ENCODE measurements at regions not wholly inside any gene's neighbourhood (a gene's known extent, or its start where the extent isn't known, plus 50 kb on each side); places are given as distances from the start of the nearest gene placed in this dataset.
"Not testable (repeated sequence)": the region's sequence is repeated elsewhere in the genome, so short reads cannot be mapped to it uniquely, and the experiment has no call there.

- TF ChIP-seq CTCF (IDR thresholded peaks at IDR 0.05; ENCODE audit: insufficient read depth, low read length, poor library complexity, severe bottlenecking): no peak
- H3K27me3 ChIP-seq (ENCODE audit: control insufficient read depth, insufficient read depth, low read length): no peaks in the 10 kb centered on the region
- no peak overlapping the region for H3K4me3 ChIP-seq (ENCODE audit: low read depth, low read length)
- no peaks in the 10 kb centered on the region for H3K36me3 ChIP-seq (ENCODE audit: control insufficient read depth, insufficient read depth, low read length)
- DNase-seq (ENCODE audit: low read depth): no peak
Observed at GRCh38 chr9:25773805-25774204, 95.6 kb upstream of the TUSC1 start.

- TF ChIP-seq CTCF (IDR thresholded peaks at IDR 0.05; ENCODE audit: insufficient read depth, low read length, poor library complexity, severe bottlenecking): no peak
- Histone ChIP-seq H3K36me3 (ENCODE audit: control insufficient read depth, insufficient read depth, low read length) (no peaks in the 10 kb centered on the region), H3K4me3 (ENCODE audit: low read depth, low read length) (no peak overlapping the region), H3K27me3 (ENCODE audit: control insufficient read depth, insufficient read depth, low read length) (no peaks in the 10 kb centered on the region)
- DNase-seq (ENCODE audit: low read depth): no peak
Observed at GRCh38 chr9:25755951-25756350, 77.7 kb upstream of the TUSC1 start.

GRCh38 chr9:25752398-25752797 lies 74.2 kb upstream of the TUSC1 start:
- TF ChIP-seq CTCF (IDR thresholded peaks at IDR 0.05; ENCODE audit: insufficient read depth, low read length, poor library complexity, severe bottlenecking): no peak
- no peaks in the 10 kb centered on the region for H3K27me3 ChIP-seq (ENCODE audit: control insufficient read depth, insufficient read depth, low read length)
- H3K4me3 ChIP-seq (ENCODE audit: low read depth, low read length): no peak overlapping the region
- H3K36me3 ChIP-seq (ENCODE audit: control insufficient read depth, insufficient read depth, low read length): no peaks in the 10 kb centered on the region
- no peak for DNase-seq (ENCODE audit: low read depth)

- Histone ChIP-seq H3K27me3 (ENCODE audit: control insufficient read depth, insufficient read depth, low read length) (no peaks in the 10 kb centered on the region), H3K36me3 (ENCODE audit: control insufficient read depth, insufficient read depth, low read length) (no peaks in the 10 kb centered on the region), H3K4me3 (ENCODE audit: low read depth, low read length) (no peak overlapping the region)
- TF ChIP-seq CTCF (IDR thresholded peaks at IDR 0.05; ENCODE audit: insufficient read depth, low read length, poor library complexity, severe bottlenecking): no peak
- no peak for DNase-seq (ENCODE audit: low read depth)
Observed at GRCh38 chr9:25742256-25742655, 64.0 kb upstream of the TUSC1 start.

GRCh38 chr9:25733336-25733982 lies 55.2 kb upstream of the TUSC1 start:
- no peaks in the 10 kb centered on the region for H3K27me3 ChIP-seq (ENCODE audit: control insufficient read depth, insufficient read depth, low read length)
- no peak for DNase-seq (ENCODE audit: low read depth)
- TF ChIP-seq CTCF (IDR thresholded peaks at IDR 0.05; ENCODE audit: insufficient read depth, low read length, poor library complexity, severe bottlenecking): no peak
- H3K36me3 ChIP-seq (ENCODE audit: control insufficient read depth, insufficient read depth, low read length): no peaks in the 10 kb centered on the region
- no peak overlapping the region for H3K4me3 ChIP-seq (ENCODE audit: low read depth, low read length)

- DNase-seq (ENCODE audit: low read depth); H3K27me3 ChIP-seq (ENCODE audit: control insufficient read depth, insufficient read depth, low read length); H3K4me3 ChIP-seq (ENCODE audit: low read depth, low read length); H3K36me3 ChIP-seq (ENCODE audit: control insufficient read depth, insufficient read depth, low read length): not testable (repeated sequence)
Observed at GRCh38 chr9:25731895-25732794, 53.9 kb upstream of the TUSC1 start.

All from kidney epithelial cell (primary cell).